GM12872 (cell line): ENCODE measurements at regions not wholly inside any gene's neighbourhood (a gene's known extent, or its start where the extent isn't known, plus 50 kb on each side); places are given as distances from the start of the nearest gene placed in this dataset.

Source experiments
- CTCF ChIP-seq: IDR thresholded peaks from 3 replicates; pipeline ENCODE4 v1.5.1; 2011; ENCODE audit warnings: low read depth, mild to moderate bottlenecking, low read length, moderate library complexity; ENCODE audit not compliant: insufficient read depth

GRCh38 chr3:110744723-110745122 is 326.9 kb upstream of the NECTIN3 start:
- TF ChIP-seq CTCF, result no peak

- no peak for TF ChIP-seq CTCF
Measured at GRCh38 chr3:110749006-110749405, 322.6 kb upstream of the NECTIN3 start.

- TF ChIP-seq CTCF, result no peak
Measured at GRCh38 chr3:110750201-110750600, 321.4 kb upstream of the NECTIN3 start.

DNA sequence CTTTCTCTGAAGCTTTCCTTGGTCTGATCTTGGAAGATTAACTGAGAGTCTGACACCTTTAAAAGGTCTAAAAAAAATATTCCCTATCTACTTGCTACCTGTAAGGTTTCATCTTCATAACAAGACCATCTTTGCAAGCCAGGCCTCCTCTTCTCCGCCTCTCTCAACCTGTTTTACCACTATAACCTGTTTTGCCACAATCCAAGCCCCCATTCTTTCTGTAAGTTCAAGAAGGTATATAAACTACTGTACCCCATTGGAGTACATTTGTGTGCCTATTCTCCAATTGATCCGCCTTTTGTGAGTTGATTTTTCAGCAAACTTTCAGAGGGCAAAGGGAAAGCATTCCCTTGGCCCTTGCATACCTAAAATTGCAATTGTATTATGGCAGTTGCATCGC is 319.3 kb upstream of the NECTIN3 start:
- no peak for TF ChIP-seq CTCF

DNA sequence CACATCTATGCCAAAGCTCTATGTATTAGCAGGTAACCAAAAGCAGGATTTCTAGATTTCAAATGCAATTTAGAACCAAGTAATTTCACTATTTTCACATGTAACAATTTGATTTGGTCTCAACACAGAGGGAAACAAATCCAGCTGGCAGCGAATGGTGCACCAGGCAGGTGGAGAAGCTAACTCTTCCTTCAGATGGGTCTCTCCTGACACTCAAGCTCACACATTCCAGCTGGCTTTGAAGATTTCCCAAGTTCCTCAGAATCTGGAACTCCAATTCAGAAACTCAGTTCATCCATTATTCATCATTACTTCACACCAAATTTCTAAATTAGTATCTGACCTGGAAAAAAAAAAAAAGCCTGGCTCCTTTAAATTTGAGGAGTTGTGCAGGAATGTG is 318.1 kb upstream of the NECTIN3 start:
- TF ChIP-seq CTCF, result no peak

DNA sequence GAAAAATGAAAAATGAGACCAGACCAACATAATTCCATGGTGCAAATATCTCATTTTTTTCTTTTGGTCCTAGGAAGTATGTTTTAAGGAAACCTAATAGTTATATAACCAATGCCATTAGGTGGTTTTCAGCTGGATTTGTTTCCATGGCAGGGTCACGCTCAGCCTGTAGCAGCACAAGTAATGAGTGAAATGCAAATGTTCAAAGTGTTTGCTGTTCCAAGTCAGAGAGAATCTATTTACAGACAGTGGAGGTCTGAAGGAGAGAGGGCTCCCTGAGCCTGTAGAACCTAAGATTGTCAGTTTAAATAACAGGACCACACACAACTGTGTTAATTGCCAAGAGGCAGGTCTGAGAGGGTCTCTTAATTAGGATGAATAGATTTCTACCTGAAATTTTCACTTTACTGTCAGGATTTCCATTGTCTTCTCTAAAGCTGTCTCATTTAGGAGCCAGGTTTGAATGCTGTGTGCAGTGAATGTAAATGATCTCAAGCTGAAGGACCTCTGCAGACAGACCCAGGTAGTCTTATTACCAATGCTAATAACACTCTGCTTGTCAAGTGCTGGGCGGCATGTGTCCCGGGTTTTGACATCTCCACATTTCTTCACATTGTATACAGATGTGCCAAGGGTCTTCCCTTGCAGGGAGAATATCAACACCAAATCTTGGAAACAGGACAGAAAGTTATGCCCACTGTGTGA is 317.3 kb upstream of the NECTIN3 start:
- no peak for TF ChIP-seq CTCF

- TF ChIP-seq CTCF, result no peak
Measured at GRCh38 chr3:110755345-110755744, 316.3 kb upstream of the NECTIN3 start.
